GM19043 (cell line): ENCODE measurements at regions not wholly inside any gene's neighbourhood (a gene's known extent, or its start where the extent isn't known, plus 50 kb on each side); places are given as distances from the start of the nearest gene placed in this dataset.
"Not testable (repeated sequence)": the region's sequence is repeated elsewhere in the genome, so short reads cannot be mapped to it uniquely, and the experiment has no call there.

Experiments used
- ATAC-seq: cut with Tn5 transposase; IDR thresholded peaks from one replicate; pipeline ENCODE4 v1.9.1; 2021; ENCODE audit warnings: low read depth; ENCODE audit not compliant: unreplicated experiment

- ATAC-seq, result no peak
These were observed 480.0 kb upstream of the JAG1 start for GRCh38 chr20:11153819-11154218.

GRCh38 chr20:11155156-11155756 is 481.5 kb upstream of the JAG1 start:
- no peak for ATAC-seq

- no peak for ATAC-seq
These were observed 483.1 kb upstream of the JAG1 start for GRCh38 chr20:11156922-11157321.

- ATAC-seq, result no peak
These were observed 484.3 kb upstream of the JAG1 start for GRCh38 chr20:11158146-11158545.

GRCh38 chr20:11158589-11158988 is 484.8 kb upstream of the JAG1 start:
- no peak for ATAC-seq

GRCh38 chr20:11159728-11160127 is 485.9 kb upstream of the JAG1 start:
- ATAC-seq, result no peak

- no peak for ATAC-seq
These were observed 488.4 kb upstream of the JAG1 start for GRCh38 chr20:11162026-11162775.

- ATAC-seq, result no peak
These were observed 492.0 kb upstream of the JAG1 start for GRCh38 chr20:11165789-11166188.

GRCh38 chr20:11166712-11167111 is 492.9 kb upstream of the JAG1 start:
- no peak for ATAC-seq

GRCh38 chr20:11168026-11168425 is 494.2 kb upstream of the JAG1 start:
- no peak for ATAC-seq

GRCh38 chr20:11170025-11170424 is 496.2 kb upstream of the JAG1 start:
- no peak for ATAC-seq

- ATAC-seq, result no peak
These were observed 496.8 kb upstream of the JAG1 start for GRCh38 chr20:11170565-11170964.

GRCh38 chr20:11172881-11173280 is 499.1 kb upstream of the JAG1 start:
- no peak for ATAC-seq

GRCh38 chr20:11173916-11174315 is 500.1 kb upstream of the JAG1 start:
- ATAC-seq, result no peak

GRCh38 chr20:11174861-11175260 is 501.1 kb upstream of the JAG1 start:
- no peak for ATAC-seq

GRCh38 chr20:11176431-11176830 is 502.6 kb upstream of the JAG1 start:
- ATAC-seq, result no peak

- ATAC-seq, result no peak
These were observed 505.3 kb upstream of the JAG1 start for GRCh38 chr20:11178946-11179654.

GRCh38 chr20:11180186-11180585 is 506.4 kb upstream of the JAG1 start:
- ATAC-seq, result no peak

- ATAC-seq, result not testable (repeated sequence)
These were observed 507.3 kb upstream of the JAG1 start for GRCh38 chr20:11181129-11181528.

- no peak for ATAC-seq
These were observed 508.2 kb upstream of the JAG1 start for GRCh38 chr20:11181966-11182365.

- ATAC-seq, result no peak
These were observed 508.9 kb upstream of the JAG1 start for GRCh38 chr20:11182720-11183119.
